ENCODE measurements at regions not wholly inside any gene's neighbourhood (a gene's known extent, or its start where the extent isn't known, plus 50 kb on each side); places are given as distances from the start of the nearest gene placed in this dataset.

GRCh38 chr4:24158031-24158430, 268.2 kb upstream of the PPARGC1A start:
- Histone ChIP-seq H3K27me3 (replicated peaks; ENCODE audit: control insufficient read depth, insufficient read depth, low read length) (no peaks in the 10 kb centered on the region), H3K36me3 (ENCODE audit: control insufficient read depth, insufficient read depth, low read length) (no peaks in the 10 kb centered on the region), H3K4me3 (ENCODE audit: low read depth, low read length) (no peak overlapping the region), H3K9me3 (no peaks in the 10 kb centered on the region), H3K4me1 (no peaks in the 10 kb centered on the region)
- Mint-ChIP-seq H3K9me3 (ENCODE audit: unreplicated experiment) (peaks cover 10% of the 10 kb centered on the region), H3K27me3 (ENCODE audit: insufficient read depth, unreplicated experiment) (peaks cover 23% of the 10 kb centered on the region), H3K36me3 (ENCODE audit: insufficient read depth, unreplicated experiment) (no peaks in the 10 kb centered on the region), H3K27ac (ENCODE audit: unreplicated experiment) (no peak overlapping the region), H3K4me3 (ENCODE audit: unreplicated experiment) (no peak overlapping the region), H3K4me1 (ENCODE audit: low read depth, unreplicated experiment) (no peaks in the 10 kb centered on the region)
- TF ChIP-seq CTCF (IDR thresholded peaks at IDR 0.05; ENCODE audit: insufficient read depth in 1 of 2, low read depth in 1 of 2, low read length in 1 of 2, severe bottlenecking in 1 of 2, unreplicated experiment in 1 of 2): no peak
- no peak for DNase-seq
- ChIA-PET CTCF (no interaction called here), POLR2A (no interaction called here)
- intact Hi-C loops (cut with micrococcal nuclease; ENCODE audit: unreplicated experiment): no loop called here
- BruUV-seq (replicated peaks): no TSS peak

GRCh38 chr4:24150034-24150433, 260.2 kb upstream of the PPARGC1A start:
- H3K27me3 ChIP-seq (replicated peaks; ENCODE audit: control insufficient read depth, insufficient read depth, low read length): no peaks in the 10 kb centered on the region
- ChIA-PET POLR2A (no interaction called here), CTCF (interaction anchor here (0.6 kb wide), 1 partner anchor 205 kb away, joined by 3 read pairs; no protein-coding TSS in a partner anchor)
- H3K4me1 ChIP-seq: no peaks in the 10 kb centered on the region
- H3K4me3 ChIP-seq (ENCODE audit: low read depth, low read length): no peak overlapping the region
- H3K36me3 ChIP-seq (ENCODE audit: control insufficient read depth, insufficient read depth, low read length): no peaks in the 10 kb centered on the region
- Mint-ChIP-seq H3K4me3 (ENCODE audit: unreplicated experiment) (no peak overlapping the region), H3K4me1 (ENCODE audit: low read depth, unreplicated experiment) (no peaks in the 10 kb centered on the region), H3K9me3 (ENCODE audit: unreplicated experiment) (no peaks in the 10 kb centered on the region), H3K27me3 (ENCODE audit: insufficient read depth, unreplicated experiment) (peaks cover 10% of the 10 kb centered on the region), H3K36me3 (ENCODE audit: insufficient read depth, unreplicated experiment) (no peaks in the 10 kb centered on the region), H3K27ac (ENCODE audit: unreplicated experiment) (no peak overlapping the region)
- no peaks in the 10 kb centered on the region for H3K9me3 ChIP-seq
- no peak for DNase-seq
- no peak for TF ChIP-seq CTCF (IDR thresholded peaks at IDR 0.05; ENCODE audit: insufficient read depth in 1 of 2, low read depth in 1 of 2, low read length in 1 of 2, severe bottlenecking in 1 of 2, unreplicated experiment in 1 of 2)
- intact Hi-C loops (cut with micrococcal nuclease; ENCODE audit: unreplicated experiment): no loop called here
- BruUV-seq (replicated peaks): no TSS peak

- no TSS peak for BruUV-seq (replicated peaks)
- no peaks in the 10 kb centered on the region for H3K36me3 ChIP-seq (ENCODE audit: control insufficient read depth, insufficient read depth, low read length)
- Mint-ChIP-seq H3K36me3 (ENCODE audit: insufficient read depth, unreplicated experiment) (no peaks in the 10 kb centered on the region), H3K27me3 (ENCODE audit: insufficient read depth, unreplicated experiment) (peaks cover 13% of the 10 kb centered on the region), H3K9me3 (ENCODE audit: unreplicated experiment) (no peaks in the 10 kb centered on the region), H3K4me3 (ENCODE audit: unreplicated experiment) (no peak overlapping the region), H3K27ac (ENCODE audit: unreplicated experiment) (no peak overlapping the region), H3K4me1 (ENCODE audit: low read depth, unreplicated experiment) (no peaks in the 10 kb centered on the region)
- no peak for DNase-seq
- intact Hi-C loops (cut with micrococcal nuclease; ENCODE audit: unreplicated experiment): no loop called here
- H3K9me3 ChIP-seq: no peaks in the 10 kb centered on the region
- no peak overlapping the region for H3K4me3 ChIP-seq (ENCODE audit: low read depth, low read length)
- CTCF ChIA-PET: no interaction called here
- TF ChIP-seq CTCF (IDR thresholded peaks at IDR 0.05; ENCODE audit: insufficient read depth in 1 of 2, low read depth in 1 of 2, low read length in 1 of 2, severe bottlenecking in 1 of 2, unreplicated experiment in 1 of 2): no peak
- POLR2A ChIA-PET: no interaction called here
- H3K27me3 ChIP-seq (replicated peaks; ENCODE audit: control insufficient read depth, insufficient read depth, low read length): no peaks in the 10 kb centered on the region
- no peaks in the 10 kb centered on the region for H3K4me1 ChIP-seq
These were observed 256.3 kb upstream of the PPARGC1A start for GRCh38 chr4:24146127-24146526.
